Tongue (tissue), 1 donor: ENCODE measurements at regions not wholly inside any gene's neighbourhood (a gene's known extent, or its start where the extent isn't known, plus 50 kb on each side); places are given as distances from the start of the nearest gene placed in this dataset.

Source experiments
- DNase-seq: peaks from one replicate; pipeline ENCODE4 v3.0.0-alpha.2; 2015

- DNase-seq: peak; percentile 11
Observed at GRCh38 chr6:51323056-51323455, 504.4 kb downstream of the TFAP2B start.

GRCh38 chr6:51330971-51331370 lies 512.3 kb downstream of the TFAP2B start:
- no peak for DNase-seq

- no peak for DNase-seq
Observed at GRCh38 chr6:51335543-51335942, 516.9 kb downstream of the TFAP2B start.

GRCh38 chr6:51336185-51336584 lies 517.5 kb downstream of the TFAP2B start:
- DNase-seq: no peak

- no peak for DNase-seq
Observed at GRCh38 chr6:51337277-51337676, 518.6 kb downstream of the TFAP2B start.

GRCh38 chr6:51339108-51339507 lies 520.4 kb downstream of the TFAP2B start:
- DNase-seq: no peak

- DNase-seq: peak; percentile 52
Observed at GRCh38 chr6:51339728-51340127, 521.1 kb downstream of the TFAP2B start.

GRCh38 chr6:51342393-51342792 lies 523.7 kb downstream of the TFAP2B start:
- DNase-seq: no peak

GRCh38 chr6:51349857-51350256 lies 531.2 kb downstream of the TFAP2B start:
- peak; percentile 20 for DNase-seq

GRCh38 chr6:51350308-51350904 lies 531.7 kb downstream of the TFAP2B start:
- no peak for DNase-seq

- DNase-seq: peak; percentile 17
Observed at GRCh38 chr6:51352506-51353029, 533.9 kb downstream of the TFAP2B start.

GRCh38 chr6:51360287-51360686 lies 541.6 kb downstream of the TFAP2B start:
- DNase-seq: no peak

GRCh38 chr6:51365566-51365965 lies 546.9 kb downstream of the TFAP2B start:
- DNase-seq: no peak

GRCh38 chr6:51369485-51369884 lies 550.8 kb downstream of the TFAP2B start:
- no peak for DNase-seq

- no peak for DNase-seq
Observed at GRCh38 chr6:51382847-51383246, 564.2 kb downstream of the TFAP2B start.

- DNase-seq: no peak
Observed at GRCh38 chr6:51384736-51385135, 566.1 kb downstream of the TFAP2B start.

GRCh38 chr6:51386347-51386836 lies 567.7 kb downstream of the TFAP2B start:
- DNase-seq: no peak

GRCh38 chr6:51387907-51388306 lies 569.2 kb downstream of the TFAP2B start:
- DNase-seq: no peak

- DNase-seq: no peak
Observed at GRCh38 chr6:51394061-51394460, 575.4 kb downstream of the TFAP2B start.

GRCh38 chr6:51396583-51396982 lies 577.9 kb downstream of the TFAP2B start:
- DNase-seq: no peak

GRCh38 chr6:51398064-51398705 lies 579.5 kb downstream of the TFAP2B start:
- peak; percentile 1 for DNase-seq

GRCh38 chr6:51398793-51399192 lies 580.1 kb downstream of the TFAP2B start:
- no peak for DNase-seq

GRCh38 chr6:51410453-51410852 lies 591.8 kb downstream of the TFAP2B start:
- DNase-seq: no peak
